Gastroesophageal sphincter (tissue), 3 donors: ENCODE measurements at regions not wholly inside any gene's neighbourhood (a gene's known extent, or its start where the extent isn't known, plus 50 kb on each side); places are given as distances from the start of the nearest gene placed in this dataset.

ENCODE experiments used
- CTCF ChIP-seq, 4 experiments: fragments of 200-600 bp in 2 of 4; fragments of 450-650 bp in 2 of 4; sonication (generic) in 1 of 4; IDR thresholded peaks; one replicate each; pipeline ENCODE4 v1.5.1; 2017 to 2019; ENCODE audit warnings: antibody characterized with exemption in 4 of 4, mild to moderate bottlenecking in 2 of 4, moderate library complexity in 2 of 4
- POLR2A ChIP-seq, 2 donors: fragments of 450-650 bp; IDR thresholded peaks; one replicate each; pipeline ENCODE4 v1.6.1; 2017; ENCODE audit warnings: antibody characterized with exemption in 2 of 2, mild to moderate bottlenecking in 2 of 2, moderate library complexity in 1 of 2

- TF ChIP-seq CTCF (IDR thresholded peaks at IDR 0.05) (no peak), POLR2A (IDR thresholded peaks at IDR 0.05) (no peak)
These were observed 1139.6 kb downstream of the STPG2 start for GRCh38 chr4:97003715-97004114.
